DND-41 (cell line): ENCODE measurements at regions not wholly inside any gene's neighbourhood (a gene's known extent, or its start where the extent isn't known, plus 50 kb on each side); places are given as distances from the start of the nearest gene placed in this dataset.

Source experiments
- ATAC-seq: fragments of 200-7000 bp; cut with Tn5 transposase; 3 replicates; pipeline ENCODE4 v1.9.1; 2021; ENCODE audit warnings: low read depth; ENCODE audit not compliant: insufficient read depth
- DNase-seq: peaks from one replicate; pipeline ENCODE4 v3.0.0-alpha.2; 2020
- H2AFZ ChIP-seq: 2 replicates; pipeline ENCODE4 v1.6.0; 2012; ENCODE audit warnings: low read depth, low read length
- H3K27ac ChIP-seq: 2 replicates; pipeline ENCODE4 v1.5.1; 2012; ENCODE audit warnings: low read length, inconsistent platforms
- H3K27me3 ChIP-seq: fragments of 200-600 bp; sonication (generic); 2 replicates; pipeline ENCODE4 v1.6.0; 2012; ENCODE audit warnings: low read length, mild to moderate bottlenecking, inconsistent platforms; ENCODE audit not compliant: insufficient read depth, poor library complexity
- H3K36me3 ChIP-seq: 2 replicates; pipeline ENCODE4 v1.5.1; 2012; ENCODE audit warnings: low read length, inconsistent platforms; ENCODE audit not compliant: insufficient read depth
- H3K4me1 ChIP-seq: 2 replicates; pipeline ENCODE4 v1.5.1; 2012; ENCODE audit warnings: mild to moderate bottlenecking, low read length; ENCODE audit not compliant: insufficient read depth
- H3K4me2 ChIP-seq: 2 replicates; pipeline ENCODE4 v1.6.0; 2012; ENCODE audit warnings: mild to moderate bottlenecking, moderate library complexity, low read length, inconsistent platforms; ENCODE audit not compliant: insufficient read depth
- H3K4me3 ChIP-seq, 2 experiments: fragments of 200-600 bp in 1 of 2; shearing (Covaris generic) in 1 of 2; 2 replicates each; pipeline ENCODE4 v1.5.1; 2012 to 2016; ENCODE audit warnings: inconsistent platforms in 2 of 2, low read length in 2 of 2, mild to moderate bottlenecking in 2 of 2, low read depth in 1 of 2, moderate library complexity in 1 of 2
- H3K79me2 ChIP-seq: 2 replicates; pipeline ENCODE4 v1.6.0; 2012; ENCODE audit warnings: low read length, inconsistent platforms; ENCODE audit not compliant: insufficient read depth
- H3K9ac ChIP-seq: 2 replicates; pipeline ENCODE4 v1.6.0; 2012; ENCODE audit warnings: low read depth, mild to moderate bottlenecking, inconsistent platforms, low read length, moderate library complexity
- H3K9me3 ChIP-seq: 2 replicates; pipeline ENCODE4 v1.5.1; 2012; ENCODE audit warnings: low read length, moderate library complexity, mild to moderate bottlenecking, inconsistent platforms; ENCODE audit not compliant: insufficient read depth, severe bottlenecking
- H4K20me1 ChIP-seq: 2 replicates; pipeline ENCODE4 v1.6.0; 2012; ENCODE audit warnings: low read length; ENCODE audit not compliant: insufficient read depth
- EZH2 ChIP-seq: IDR thresholded peaks from 3 replicates; pipeline ENCODE4 v1.6.1; 2012; ENCODE audit warnings: borderline replicate concordance, low read depth, mild to moderate bottlenecking, moderate library complexity, low read length, inconsistent platforms; ENCODE audit not compliant: severe bottlenecking
- TF ChIP-seq, protein P1 (sequence below): IDR thresholded peaks from 2 replicates; pipeline ENCODE4 v1.5.1; 2012; ENCODE audit warnings: borderline replicate concordance, low read length, moderate library complexity, mild to moderate bottlenecking; ENCODE audit not compliant: poor library complexity, severe bottlenecking; ENCODE audit errors: extremely low read depth

- ATAC-seq (no peak), DNase-seq (no peak)
- H3K4me2 ChIP-seq, result no peak overlapping the region
- H3K9me3 ChIP-seq, result no peaks in the 10 kb centered on the region
- no peak overlapping the region for H3K9ac ChIP-seq
- no peak overlapping the region for H3K27ac ChIP-seq
- H3K4me3 ChIP-seq, result no peak overlapping the region
- no peaks in the 10 kb centered on the region for H3K36me3 ChIP-seq
- H3K27me3 ChIP-seq, result no peaks in the 10 kb centered on the region
- H3K4me1 ChIP-seq, result no peaks in the 10 kb centered on the region
- TF ChIP-seq EZH2, result no peak
- TF ChIP-seq, protein P1, sequence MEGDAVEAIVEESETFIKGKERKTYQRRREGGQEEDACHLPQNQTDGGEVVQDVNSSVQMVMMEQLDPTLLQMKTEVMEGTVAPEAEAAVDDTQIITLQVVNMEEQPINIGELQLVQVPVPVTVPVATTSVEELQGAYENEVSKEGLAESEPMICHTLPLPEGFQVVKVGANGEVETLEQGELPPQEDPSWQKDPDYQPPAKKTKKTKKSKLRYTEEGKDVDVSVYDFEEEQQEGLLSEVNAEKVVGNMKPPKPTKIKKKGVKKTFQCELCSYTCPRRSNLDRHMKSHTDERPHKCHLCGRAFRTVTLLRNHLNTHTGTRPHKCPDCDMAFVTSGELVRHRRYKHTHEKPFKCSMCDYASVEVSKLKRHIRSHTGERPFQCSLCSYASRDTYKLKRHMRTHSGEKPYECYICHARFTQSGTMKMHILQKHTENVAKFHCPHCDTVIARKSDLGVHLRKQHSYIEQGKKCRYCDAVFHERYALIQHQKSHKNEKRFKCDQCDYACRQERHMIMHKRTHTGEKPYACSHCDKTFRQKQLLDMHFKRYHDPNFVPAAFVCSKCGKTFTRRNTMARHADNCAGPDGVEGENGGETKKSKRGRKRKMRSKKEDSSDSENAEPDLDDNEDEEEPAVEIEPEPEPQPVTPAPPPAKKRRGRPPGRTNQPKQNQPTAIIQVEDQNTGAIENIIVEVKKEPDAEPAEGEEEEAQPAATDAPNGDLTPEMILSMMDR, result no peak
- no peaks in the 10 kb centered on the region for H3K79me2 ChIP-seq
- no peak overlapping the region for H2AFZ ChIP-seq
- H4K20me1 ChIP-seq, result no peaks in the 10 kb centered on the region
These were observed 239.5 kb upstream of the LRRC7 start for GRCh38 chr1:69328186-69328585.

GRCh38 chr1:69363236-69363635, 204.5 kb upstream of the LRRC7 start:
- Histone ChIP-seq H3K4me2 (no peak overlapping the region), H3K27ac (no peak overlapping the region), H4K20me1 (no peaks in the 10 kb centered on the region), H3K79me2 (no peaks in the 10 kb centered on the region), H3K27me3 (no peaks in the 10 kb centered on the region), H3K9me3 (no peaks in the 10 kb centered on the region), H3K36me3 (no peaks in the 10 kb centered on the region), H2AFZ (no peak overlapping the region), H3K9ac (no peak overlapping the region), H3K4me1 (no peaks in the 10 kb centered on the region), H3K4me3 (no peak overlapping the region)
- no peak for ATAC-seq
- TF ChIP-seq EZH2, result no peak
- TF ChIP-seq, protein P1, result no peak
- DNase-seq, result no peak

GRCh38 chr1:69373520-69373919, 194.2 kb upstream of the LRRC7 start:
- Histone ChIP-seq H3K9ac (no peak overlapping the region), H3K4me1 (no peaks in the 10 kb centered on the region), H3K79me2 (no peaks in the 10 kb centered on the region), H3K27me3 (no peaks in the 10 kb centered on the region), H3K27ac (no peak overlapping the region), H3K9me3 (no peaks in the 10 kb centered on the region), H3K36me3 (no peaks in the 10 kb centered on the region), H4K20me1 (no peaks in the 10 kb centered on the region), H3K4me2 (no peak overlapping the region), H3K4me3 (no peak overlapping the region), H2AFZ (no peak overlapping the region)
- ATAC-seq (no peak), DNase-seq (no peak)
- TF ChIP-seq, protein P1, result no peak
- TF ChIP-seq EZH2, result no peak

GRCh38 chr1:69376408-69376807, 191.3 kb upstream of the LRRC7 start:
- no peak overlapping the region for H3K4me3 ChIP-seq
- H3K27ac ChIP-seq, result no peak overlapping the region
- no peak for ATAC-seq
- no peaks in the 10 kb centered on the region for H4K20me1 ChIP-seq
- no peaks in the 10 kb centered on the region for H3K79me2 ChIP-seq
- no peak for DNase-seq
- no peak for TF ChIP-seq EZH2
- TF ChIP-seq, protein P1, result no peak
- no peaks in the 10 kb centered on the region for H3K9me3 ChIP-seq
- no peaks in the 10 kb centered on the region for H3K36me3 ChIP-seq
- H3K4me2 ChIP-seq, result no peak overlapping the region
- no peak overlapping the region for H2AFZ ChIP-seq
- no peaks in the 10 kb centered on the region for H3K4me1 ChIP-seq
- no peak overlapping the region for H3K9ac ChIP-seq
- no peaks in the 10 kb centered on the region for H3K27me3 ChIP-seq
